Activated CD8-positive, alpha-beta T cell treated with anti-CD3 and anti-CD28 coated beads for 36 hours (primary cell): ENCODE measurements at regions not wholly inside any gene's neighbourhood (a gene's known extent, or its start where the extent isn't known, plus 50 kb on each side); places are given as distances from the start of the nearest gene placed in this dataset.

Experiments
- ATAC-seq: fragments of 200-7000 bp; cut with Tn5 transposase; one replicate; pipeline ENCODE4 v1.10.0; 2021; ENCODE audit warnings: mild to moderate bottlenecking, moderate library complexity
- CTCF ChIA-PET: fragments of 350-600 bp; sonication (Branson Sonifier 250); formaldehyde crosslinking; loops from one replicate; lab custom pipeline; 2021; ENCODE audit warnings: antibody characterized with exemption; lab: Charles Lee
- POLR2A ChIA-PET: fragments of 350-600 bp; sonication (Branson Sonifier 250); formaldehyde crosslinking; loops from one replicate; lab custom pipeline; 2021; ENCODE audit warnings: antibody characterized with exemption; lab: Charles Lee
- DNase-seq: peaks from one replicate; pipeline ENCODE4 v3.0.0-alpha.2; 2020
- H3K27ac Mint-ChIP-seq: one replicate; pipeline ENCODE4 v1.8.0; 2021; ENCODE audit warnings: mild to moderate bottlenecking, mixed read lengths
- H3K27me3 Mint-ChIP-seq: one replicate; pipeline ENCODE4 v1.8.0; 2021; ENCODE audit warnings: mixed read lengths
- H3K36me3 Mint-ChIP-seq: one replicate; pipeline ENCODE4 v1.8.0; 2021; ENCODE audit warnings: low read depth, mixed read lengths
- H3K4me1 Mint-ChIP-seq: one replicate; pipeline ENCODE4 v1.8.0; 2021; ENCODE audit warnings: low read depth, mixed read lengths
- H3K4me3 Mint-ChIP-seq: one replicate; pipeline ENCODE4 v1.8.0; 2021; ENCODE audit warnings: mild to moderate bottlenecking, moderate library complexity, mixed read lengths
- H3K9me3 Mint-ChIP-seq: one replicate; pipeline ENCODE4 v1.8.0; 2021; ENCODE audit warnings: mixed read lengths
- intact Hi-C: fragments of 100-400 bp; cut with micrococcal nuclease; formaldehyde crosslinking; loops from one replicate; pipeline ENCODE4 v1.10.0; 2022
- TF ChIP-seq, protein P1 (sequence below): fragments of 200-600 bp; IDR thresholded peaks from one replicate; pipeline ENCODE4 v1.8.0; 2022; ENCODE audit warnings: antibody characterized with exemption, mild to moderate bottlenecking

DNA sequence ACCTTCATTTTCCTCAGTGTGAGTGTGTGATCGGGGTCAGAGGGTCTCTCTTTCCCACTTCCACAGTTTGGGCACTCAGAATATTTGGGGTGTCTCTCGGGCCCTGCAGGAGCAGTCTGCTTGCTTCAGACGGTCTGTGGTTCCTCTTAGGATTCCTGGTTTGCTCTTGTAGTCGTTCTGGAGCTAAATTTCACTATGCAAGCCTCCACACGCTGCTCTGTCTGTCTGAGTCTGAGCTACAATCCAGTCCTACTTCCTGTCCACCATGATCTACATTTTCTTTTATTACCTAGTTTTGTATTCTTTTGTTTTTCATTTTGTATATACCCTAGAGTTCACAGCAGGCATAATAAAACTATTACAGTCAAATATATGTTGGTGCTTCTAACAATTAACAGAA is 1967.3 kb upstream of the NUDT12 start:
- intact Hi-C loops: no loop called here
- H3K27ac Mint-ChIP-seq: no peak overlapping the region
- no peaks in the 10 kb centered on the region for H3K4me1 Mint-ChIP-seq
- DNase-seq (no peak), ATAC-seq (no peak)
- H3K9me3 Mint-ChIP-seq: peaks cover 16% of the 10 kb centered on the region
- H3K27me3 Mint-ChIP-seq: no peaks in the 10 kb centered on the region
- no peaks in the 10 kb centered on the region for H3K36me3 Mint-ChIP-seq
- no peak overlapping the region for H3K4me3 Mint-ChIP-seq
- CTCF ChIA-PET: no interaction called here
- TF ChIP-seq, protein P1, sequence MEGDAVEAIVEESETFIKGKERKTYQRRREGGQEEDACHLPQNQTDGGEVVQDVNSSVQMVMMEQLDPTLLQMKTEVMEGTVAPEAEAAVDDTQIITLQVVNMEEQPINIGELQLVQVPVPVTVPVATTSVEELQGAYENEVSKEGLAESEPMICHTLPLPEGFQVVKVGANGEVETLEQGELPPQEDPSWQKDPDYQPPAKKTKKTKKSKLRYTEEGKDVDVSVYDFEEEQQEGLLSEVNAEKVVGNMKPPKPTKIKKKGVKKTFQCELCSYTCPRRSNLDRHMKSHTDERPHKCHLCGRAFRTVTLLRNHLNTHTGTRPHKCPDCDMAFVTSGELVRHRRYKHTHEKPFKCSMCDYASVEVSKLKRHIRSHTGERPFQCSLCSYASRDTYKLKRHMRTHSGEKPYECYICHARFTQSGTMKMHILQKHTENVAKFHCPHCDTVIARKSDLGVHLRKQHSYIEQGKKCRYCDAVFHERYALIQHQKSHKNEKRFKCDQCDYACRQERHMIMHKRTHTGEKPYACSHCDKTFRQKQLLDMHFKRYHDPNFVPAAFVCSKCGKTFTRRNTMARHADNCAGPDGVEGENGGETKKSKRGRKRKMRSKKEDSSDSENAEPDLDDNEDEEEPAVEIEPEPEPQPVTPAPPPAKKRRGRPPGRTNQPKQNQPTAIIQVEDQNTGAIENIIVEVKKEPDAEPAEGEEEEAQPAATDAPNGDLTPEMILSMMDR: no peak
- POLR2A ChIA-PET: no interaction called here

DNA sequence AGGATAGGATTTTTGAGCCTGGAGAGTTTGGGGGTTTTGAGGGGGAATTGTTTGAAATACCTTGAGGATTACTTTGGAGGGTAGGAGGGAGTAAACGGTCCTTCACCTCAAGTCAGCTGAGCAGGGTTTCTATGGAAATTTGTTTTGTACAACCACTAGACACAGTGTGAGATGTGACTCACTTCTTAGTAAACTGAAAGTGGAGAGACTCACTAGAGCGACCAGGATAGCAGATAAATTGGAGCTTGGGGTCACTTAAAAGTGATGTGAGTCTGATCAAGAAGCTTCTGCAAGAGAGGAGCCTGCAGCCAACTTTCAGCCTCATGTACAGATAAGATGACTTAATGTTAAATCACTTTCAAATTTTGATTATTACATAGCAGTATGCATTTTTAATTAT is 1945.9 kb upstream of the NUDT12 start:
- TF ChIP-seq, protein P1: no peak
- ATAC-seq (no peak), DNase-seq (no peak)
- H3K27ac Mint-ChIP-seq: no peak overlapping the region
- ChIA-PET CTCF (no interaction called here), POLR2A (no interaction called here)
- intact Hi-C loops: no loop called here
- H3K4me1 Mint-ChIP-seq: no peaks in the 10 kb centered on the region
- H3K4me3 Mint-ChIP-seq: no peak overlapping the region
- H3K27me3 Mint-ChIP-seq: no peaks in the 10 kb centered on the region
- H3K9me3 Mint-ChIP-seq: peaks cover 10% of the 10 kb centered on the region
- H3K36me3 Mint-ChIP-seq: no peaks in the 10 kb centered on the region

DNA sequence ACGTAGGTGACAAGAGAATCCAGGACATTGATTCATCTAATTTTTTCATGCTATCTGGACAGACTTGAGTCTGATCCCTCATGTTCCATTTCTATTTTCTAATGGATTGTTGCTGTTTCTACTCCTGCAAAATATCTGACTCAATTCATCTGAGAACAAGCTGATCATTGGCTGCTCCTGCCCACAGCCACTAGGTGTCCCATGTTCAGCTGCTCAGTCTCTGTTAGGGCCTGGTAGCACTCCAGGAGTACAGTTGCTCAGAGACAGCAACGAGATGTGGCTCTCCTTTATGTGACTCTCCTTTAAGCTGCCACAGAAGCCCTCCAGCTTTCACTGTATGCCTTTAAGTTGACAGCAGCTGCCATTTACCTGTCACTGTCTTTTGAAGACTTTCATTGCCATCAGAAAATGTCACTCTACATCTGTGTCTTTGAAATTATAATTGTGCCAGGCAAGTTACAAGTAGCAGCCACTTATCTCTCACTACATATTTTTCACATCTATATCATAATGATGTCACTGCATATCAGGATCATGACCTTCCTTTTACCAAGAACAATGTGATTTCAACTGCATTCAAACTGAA is 1944.2 kb upstream of the NUDT12 start:
- no peak for ATAC-seq
- no peaks in the 10 kb centered on the region for H3K4me1 Mint-ChIP-seq
- no peak overlapping the region for H3K27ac Mint-ChIP-seq
- TF ChIP-seq, protein P1: no peak
- no peak overlapping the region for H3K4me3 Mint-ChIP-seq
- H3K27me3 Mint-ChIP-seq: no peaks in the 10 kb centered on the region
- H3K9me3 Mint-ChIP-seq: peaks cover 8% of the 10 kb centered on the region
- DNase-seq: no peak
- no peaks in the 10 kb centered on the region for H3K36me3 Mint-ChIP-seq
- intact Hi-C loops: no loop called here
- ChIA-PET CTCF (no interaction called here), POLR2A (no interaction called here)

GRCh38 chr5:105503950-105504349 is 1941.4 kb upstream of the NUDT12 start:
- ATAC-seq (no peak), DNase-seq (no peak)
- Mint-ChIP-seq H3K9me3 (peaks cover 8% of the 10 kb centered on the region), H3K4me3 (no peak overlapping the region), H3K4me1 (no peaks in the 10 kb centered on the region), H3K36me3 (no peaks in the 10 kb centered on the region), H3K27ac (no peak overlapping the region), H3K27me3 (no peaks in the 10 kb centered on the region)
- TF ChIP-seq, protein P1: no peak
- ChIA-PET POLR2A (no interaction called here), CTCF (no interaction called here)
- intact Hi-C loops: no loop called here

- Mint-ChIP-seq H3K27ac (no peak overlapping the region), H3K27me3 (no peaks in the 10 kb centered on the region), H3K4me3 (no peak overlapping the region), H3K36me3 (no peaks in the 10 kb centered on the region), H3K4me1 (no peaks in the 10 kb centered on the region), H3K9me3 (peaks cover 4% of the 10 kb centered on the region)
- ChIA-PET CTCF (no interaction called here), POLR2A (no interaction called here)
- DNase-seq (no peak), ATAC-seq (no peak)
- intact Hi-C loops: no loop called here
- TF ChIP-seq, protein P1: no peak
Observed at GRCh38 chr5:105501315-105501714, 1938.7 kb upstream of the NUDT12 start.
